Upper lobe of left lung (tissue), 4 donors: ENCODE measurements at regions not wholly inside any gene's neighbourhood (a gene's known extent, or its start where the extent isn't known, plus 50 kb on each side); places are given as distances from the start of the nearest gene placed in this dataset.

ENCODE experiments used
- CTCF ChIP-seq, 6 experiments: fragments of 450-650 bp in 4 of 6; fragments of 200-600 bp in 2 of 6; sonication (generic) in 2 of 6; IDR thresholded peaks; one replicate each; pipeline ENCODE4 v1.5.1; 2016 to 2019; ENCODE audit warnings: antibody characterized with exemption in 6 of 6
- EP300 ChIP-seq, 4 donors: sonication (generic); formaldehyde crosslinking; IDR thresholded peaks; one replicate each; pipeline ENCODE4 v1.5.1; 2017; ENCODE audit warnings: antibody characterized with exemption in 4 of 4, control low read depth in 2 of 4
- POLR2A ChIP-seq, 4 donors: fragments of 450-650 bp; IDR thresholded peaks; one replicate each; pipeline ENCODE4 v1.5.1; 2016 to 2017; ENCODE audit warnings: antibody characterized with exemption in 4 of 4, mild to moderate bottlenecking in 2 of 4
- POLR2AphosphoS5 ChIP-seq, 2 donors: sonication (generic); formaldehyde crosslinking; IDR thresholded peaks; one replicate each; pipeline ENCODE4 v1.5.1; 2017; ENCODE audit warnings: antibody characterized with exemption in 2 of 2

DNA sequence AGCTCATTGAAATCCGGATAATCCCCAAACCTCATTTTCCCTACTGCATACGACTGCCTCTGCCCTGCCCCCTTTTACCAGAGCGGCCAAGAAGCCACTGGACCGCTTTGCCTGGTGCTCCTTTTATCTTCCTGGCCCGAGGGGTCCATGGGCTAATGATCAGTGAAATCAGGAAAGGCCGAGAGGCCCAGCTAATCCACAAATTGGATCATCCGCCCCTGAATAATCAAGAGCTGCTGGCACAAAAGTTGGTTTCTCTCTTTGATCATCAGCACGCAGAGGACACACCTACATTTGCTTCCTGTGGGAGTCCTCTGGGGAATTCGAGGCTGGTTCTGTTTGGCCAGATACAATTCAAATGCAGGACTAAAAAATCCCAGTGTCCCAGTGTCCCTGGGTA is 144.5 kb downstream of the INSIG2 start:
- TF ChIP-seq CTCF (IDR thresholded peaks at IDR 0.05) (no peak), EP300 (IDR thresholded peaks at IDR 0.05) (no peak), POLR2AphosphoS5 (IDR thresholded peaks at IDR 0.05) (no peak), POLR2A (IDR thresholded peaks at IDR 0.05) (no peak)
